NCI-H1105 treated with DMSO at 0.1 percent for 48 hours (cell line): ENCODE measurements at regions not wholly inside any gene's neighbourhood (a gene's known extent, or its start where the extent isn't known, plus 50 kb on each side); places are given as distances from the start of the nearest gene placed in this dataset.
"Not testable (repeated sequence)": the region's sequence is repeated elsewhere in the genome, so short reads cannot be mapped to it uniquely, and the experiment has no call there.

ENCODE experiments used
- DNase-seq: peaks from one replicate; lab custom pipeline; 2025; lab: John Stamatoyannopoulos, UW

DNA sequence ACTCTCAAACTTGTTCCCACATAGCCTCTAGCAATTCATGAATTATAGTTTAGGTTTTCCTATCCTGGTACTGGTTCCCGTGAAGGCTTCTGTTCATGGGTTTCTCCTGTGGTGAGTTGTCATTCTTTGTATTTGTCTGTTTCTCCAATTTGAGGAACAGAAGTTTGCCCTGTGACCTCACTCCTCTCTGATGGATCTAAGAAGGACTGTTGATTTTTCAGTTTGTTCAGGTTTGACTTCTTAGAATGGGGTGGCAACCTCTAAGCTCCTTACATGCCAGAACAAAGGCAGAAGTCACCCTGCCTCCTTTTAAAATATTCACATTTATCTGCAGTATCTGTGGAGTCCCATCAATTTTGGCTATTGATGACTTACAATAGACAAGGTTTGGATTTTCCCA, 354.0 kb downstream of the SPRY2 start:
- no peak for DNase-seq

DNA sequence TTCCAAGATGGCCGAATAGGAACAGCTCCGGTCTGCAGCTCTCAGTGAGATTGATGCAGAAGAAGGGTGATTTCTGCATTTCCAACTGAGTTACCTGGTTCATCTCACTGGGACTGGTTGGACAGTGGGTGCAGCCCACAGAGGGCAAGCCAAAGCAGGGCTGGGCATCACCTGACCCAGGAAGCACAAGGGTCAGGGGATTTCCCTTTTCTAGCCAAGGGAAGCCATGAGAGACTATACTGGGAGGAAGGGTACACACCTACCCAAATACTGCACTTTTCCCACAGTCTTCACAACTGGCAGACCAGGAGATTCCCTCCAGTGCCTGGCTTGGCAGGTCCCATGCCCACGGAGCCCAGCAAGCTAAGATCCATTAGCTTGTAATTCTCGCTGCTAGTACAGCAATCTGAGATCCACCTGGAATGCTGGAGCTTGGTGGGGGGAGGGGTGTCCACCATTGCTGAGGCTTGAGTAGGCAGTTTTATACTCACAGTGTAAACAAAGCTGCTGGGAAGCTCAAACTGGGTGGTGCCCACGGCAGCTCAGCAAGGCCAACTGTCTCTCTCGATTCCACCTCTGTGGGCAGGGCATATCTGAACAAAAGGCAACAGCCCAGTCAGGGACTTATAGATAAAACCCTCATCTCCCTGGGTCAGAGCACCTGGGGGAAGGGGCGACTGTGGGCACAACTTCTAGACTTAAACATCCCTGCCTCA, 365.8 kb downstream of the SPRY2 start:
- DNase-seq: not testable (repeated sequence)

DNA sequence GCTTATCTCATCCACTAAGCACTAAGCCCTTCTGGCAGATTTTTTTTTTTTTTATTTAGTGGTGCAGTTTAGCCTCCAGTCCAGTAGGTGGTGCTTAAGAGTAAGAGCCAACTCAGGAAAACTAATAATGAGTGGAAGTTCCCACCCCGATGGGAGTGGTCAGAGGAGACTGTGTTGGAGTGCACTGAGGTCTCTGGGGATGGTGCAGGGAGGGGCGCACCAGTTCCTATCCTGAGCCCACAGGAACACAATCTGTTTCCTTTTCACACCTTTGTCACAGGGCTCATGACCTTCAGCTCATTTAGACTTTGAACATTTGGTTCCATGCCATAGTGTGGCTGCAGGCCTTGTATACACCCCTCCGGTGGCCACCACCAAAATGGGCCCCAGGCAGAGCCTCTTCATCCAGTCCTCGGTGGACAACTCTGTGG, 367.4 kb downstream of the SPRY2 start:
- DNase-seq: no peak

DNA sequence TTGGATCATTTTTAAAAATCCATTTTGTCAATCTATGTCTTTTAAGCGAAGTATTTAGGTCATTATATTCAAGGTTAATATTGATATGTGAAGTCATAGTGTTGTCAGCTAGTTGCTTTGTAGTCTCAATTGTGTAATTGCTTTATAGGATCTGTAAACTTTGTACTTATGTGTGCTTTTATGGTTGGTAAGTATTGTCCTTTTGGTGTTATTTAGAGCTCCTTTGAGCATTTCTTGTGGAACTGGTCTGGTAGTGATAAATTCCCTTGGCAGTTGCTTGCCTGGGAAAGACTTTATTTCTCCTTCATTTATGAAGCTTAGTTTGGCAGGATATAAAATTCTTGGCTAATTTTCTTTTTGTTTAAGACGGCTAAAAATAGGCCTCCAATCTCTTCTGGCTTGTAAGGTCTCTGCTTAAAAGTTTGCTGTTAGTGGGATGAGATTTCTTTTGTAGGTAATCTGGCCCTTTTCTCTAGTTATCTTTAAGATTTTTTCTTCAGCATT, 368.8 kb downstream of the SPRY2 start:
- no peak for DNase-seq

DNA sequence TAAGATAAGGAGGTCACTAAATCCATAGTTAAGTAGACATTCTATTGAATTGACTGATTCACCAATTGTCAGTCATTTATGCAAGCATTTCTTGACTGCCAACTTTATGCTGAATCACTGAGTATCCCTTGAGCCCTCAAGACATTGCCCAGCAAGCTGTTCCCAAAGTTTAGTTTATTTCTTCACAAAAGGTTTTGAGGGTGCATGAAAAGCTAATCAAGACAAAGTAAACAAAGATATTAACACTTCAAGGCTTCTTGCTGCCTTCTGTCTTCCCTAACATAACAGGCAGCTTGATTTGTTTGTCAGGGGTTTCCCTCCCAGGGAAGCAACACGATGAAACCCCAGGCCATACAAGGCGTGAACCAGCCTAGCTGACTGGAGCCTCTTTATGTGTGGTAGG, 374.4 kb downstream of the SPRY2 start:
- DNase-seq: no peak

DNA sequence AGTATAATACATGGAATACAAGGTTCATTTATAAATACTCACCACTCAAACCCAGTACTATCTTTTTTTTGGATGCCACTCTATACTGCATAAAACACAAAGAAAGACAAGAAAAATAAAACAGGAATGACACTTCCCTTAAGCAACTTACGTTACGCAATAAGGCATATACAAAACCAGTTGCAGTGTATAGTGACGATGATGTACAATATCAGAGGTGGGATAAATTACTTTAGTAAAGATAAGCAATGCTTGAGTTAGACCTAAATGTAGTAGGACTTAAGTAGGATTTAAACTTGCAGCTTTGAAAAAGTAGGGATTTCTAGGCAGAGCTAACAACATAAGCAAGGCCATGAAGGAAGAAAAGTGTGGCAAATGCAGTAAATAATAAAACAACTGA, 374.9 kb downstream of the SPRY2 start:
- no peak for DNase-seq

DNA sequence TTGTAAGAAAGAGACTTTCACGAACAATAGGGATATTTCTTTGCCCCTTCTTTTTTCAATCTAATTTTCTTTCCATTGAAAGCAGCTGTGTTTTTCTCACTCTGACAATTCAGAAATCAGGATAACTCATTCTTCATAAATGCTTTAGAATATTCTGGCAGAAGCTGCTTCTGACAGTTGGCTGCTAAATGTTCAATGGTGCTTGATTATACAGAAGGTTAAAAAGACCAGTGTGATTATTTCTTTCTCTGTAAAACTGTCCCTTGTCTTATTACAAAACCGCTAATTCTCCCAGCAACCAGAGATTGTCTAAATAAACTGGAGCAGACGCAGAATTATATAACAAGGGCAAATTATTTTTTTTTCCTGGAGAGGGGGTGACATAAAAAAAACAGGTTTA, 394.4 kb downstream of the SPRY2 start:
- no peak for DNase-seq

DNA sequence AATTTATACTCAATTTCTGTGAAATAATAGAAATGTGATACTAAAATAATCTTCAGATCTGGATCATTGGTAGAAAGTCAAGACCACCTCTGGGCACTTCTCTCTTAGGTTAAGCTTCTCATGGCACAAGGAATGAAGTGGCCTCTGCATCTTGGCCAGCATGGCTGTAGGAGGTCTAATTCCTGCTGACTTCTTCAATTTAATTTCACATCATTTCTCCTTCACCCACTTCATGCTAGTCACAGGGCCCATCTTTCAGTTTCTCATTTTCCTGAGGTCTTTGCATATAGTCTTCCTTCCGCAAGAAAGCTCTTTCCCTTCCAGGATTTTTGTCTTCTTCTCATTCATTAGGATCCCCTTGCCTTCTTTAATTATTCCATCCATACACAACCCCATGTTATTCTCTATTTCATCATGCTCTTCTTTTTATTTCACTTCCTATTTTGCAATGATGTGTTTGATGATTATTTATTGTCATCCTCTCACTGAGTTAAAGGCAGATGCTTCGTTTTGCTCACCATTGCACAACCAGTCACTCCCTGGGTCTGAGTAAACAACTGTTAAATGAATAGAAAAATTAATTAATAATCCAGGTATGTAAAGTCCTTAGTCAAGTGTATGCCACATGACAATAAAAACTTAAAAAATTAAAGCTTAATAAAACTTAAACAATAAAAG, 397.4 kb downstream of the SPRY2 start:
- DNase-seq: no peak

DNA sequence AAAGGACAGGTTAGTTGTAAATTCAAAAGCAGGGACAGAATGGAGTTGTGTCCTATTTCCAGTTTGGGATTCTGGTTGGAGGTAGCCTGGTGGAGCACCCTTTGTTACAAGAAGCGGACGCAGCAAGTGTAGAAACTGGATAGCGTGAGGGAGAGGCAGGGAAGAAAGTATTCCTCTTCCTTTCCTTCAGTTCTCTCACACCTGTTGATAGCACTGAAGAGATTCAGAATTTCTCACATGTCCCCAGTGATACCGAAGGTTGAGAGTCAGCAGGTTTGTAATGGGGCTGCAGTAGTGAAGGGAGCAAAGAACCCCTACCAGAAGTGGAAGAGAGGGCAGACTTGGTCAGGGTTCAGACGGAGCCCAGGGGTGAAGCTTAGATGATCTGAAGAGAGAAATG, 399.2 kb downstream of the SPRY2 start:
- no peak for DNase-seq

DNA sequence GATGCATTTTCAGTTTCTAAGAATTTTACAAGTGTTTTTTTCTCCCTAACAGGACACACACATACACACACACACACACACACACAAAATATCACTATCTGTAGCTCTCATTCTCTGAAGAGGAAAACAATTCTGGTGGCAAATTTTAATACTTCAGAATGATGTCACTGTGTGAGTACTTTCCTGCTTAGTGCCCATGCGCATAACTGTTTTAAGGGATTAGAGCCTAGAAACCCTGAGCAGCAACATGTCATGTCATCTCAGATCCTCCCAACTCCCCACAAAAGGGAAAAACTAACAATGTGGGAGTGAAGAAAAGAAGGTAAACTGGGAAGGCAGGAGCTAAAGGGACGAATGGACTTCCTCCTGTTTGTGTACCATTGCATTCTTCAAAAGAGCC, 401.2 kb downstream of the SPRY2 start:
- DNase-seq: no peak

DNA sequence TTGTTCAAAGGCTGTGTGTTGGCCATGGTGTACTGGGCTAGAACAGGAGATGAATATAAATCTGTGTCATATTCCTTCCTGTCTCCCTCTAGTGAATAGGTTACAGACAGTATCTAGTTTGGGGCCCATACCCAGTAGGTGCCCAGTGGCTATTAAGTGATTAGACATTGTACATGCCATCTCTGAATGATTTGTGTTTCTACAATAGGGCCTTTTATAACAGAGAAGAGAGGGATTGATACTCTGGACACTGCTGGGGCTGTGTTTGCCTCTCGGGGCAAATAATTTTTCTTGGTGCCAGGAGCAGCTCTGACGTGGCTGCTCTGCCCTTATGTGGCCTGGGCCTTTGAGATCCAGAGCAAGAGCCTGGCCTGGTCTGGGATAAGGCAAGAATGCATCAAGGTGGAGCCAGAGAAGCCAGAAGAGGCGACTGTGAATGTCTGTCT, 403.1 kb downstream of the SPRY2 start:
- no peak for DNase-seq

DNA sequence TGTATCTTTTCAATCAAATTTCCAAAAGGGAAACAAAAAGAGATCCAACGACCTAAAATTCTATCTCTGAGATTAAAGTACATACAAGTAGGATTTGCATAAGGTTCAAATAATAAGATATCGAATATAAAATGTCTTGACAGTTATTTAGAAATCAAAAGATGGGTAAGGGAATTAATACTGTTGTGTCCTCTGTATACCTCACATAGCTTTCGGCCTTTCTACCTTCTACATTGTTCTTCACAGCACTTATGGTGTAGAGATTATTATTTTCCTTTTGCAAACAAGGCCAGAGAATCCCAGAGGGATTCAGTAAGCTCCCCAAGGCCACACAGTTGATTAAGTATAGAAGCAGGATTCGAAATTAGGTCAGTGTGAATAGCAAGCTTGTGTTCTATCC, 403.6 kb downstream of the SPRY2 start:
- no peak for DNase-seq

DNA sequence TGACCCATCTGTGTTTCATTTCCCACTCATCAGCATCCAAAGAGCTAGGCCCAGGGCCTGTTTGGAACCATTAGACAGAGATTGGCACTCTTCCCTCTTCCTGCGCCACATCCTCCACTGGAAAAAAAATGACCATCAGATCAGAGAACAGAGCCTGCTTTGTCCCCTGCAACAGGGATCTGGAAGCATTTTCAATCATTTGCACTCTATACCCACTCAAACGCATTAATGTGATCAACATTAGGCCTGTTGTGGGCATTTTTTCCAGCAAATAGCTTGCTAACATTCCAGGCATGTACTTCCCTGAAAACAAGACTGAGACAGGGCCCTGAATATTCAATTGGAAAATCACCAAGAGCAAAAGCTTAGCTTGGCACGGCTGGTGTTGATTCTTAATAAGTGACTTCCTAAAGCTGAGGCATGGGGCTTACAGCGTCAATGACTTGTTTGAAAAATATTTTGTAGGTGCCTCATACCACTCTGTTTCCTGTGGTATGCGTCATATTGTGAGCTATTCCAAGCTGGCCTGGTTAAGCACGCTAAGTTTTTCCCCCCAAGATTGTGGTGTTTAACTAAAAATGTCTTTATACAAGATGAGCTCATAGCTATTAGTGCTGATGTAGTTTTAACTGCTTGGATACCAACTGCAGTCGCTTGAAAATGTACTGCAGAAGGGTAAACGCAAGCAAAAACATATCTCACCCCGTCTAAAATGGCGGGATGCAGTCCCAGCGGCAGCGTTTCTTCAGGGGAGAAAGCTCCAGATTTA, 404.4 kb downstream of the SPRY2 start:
- no peak for DNase-seq

DNA sequence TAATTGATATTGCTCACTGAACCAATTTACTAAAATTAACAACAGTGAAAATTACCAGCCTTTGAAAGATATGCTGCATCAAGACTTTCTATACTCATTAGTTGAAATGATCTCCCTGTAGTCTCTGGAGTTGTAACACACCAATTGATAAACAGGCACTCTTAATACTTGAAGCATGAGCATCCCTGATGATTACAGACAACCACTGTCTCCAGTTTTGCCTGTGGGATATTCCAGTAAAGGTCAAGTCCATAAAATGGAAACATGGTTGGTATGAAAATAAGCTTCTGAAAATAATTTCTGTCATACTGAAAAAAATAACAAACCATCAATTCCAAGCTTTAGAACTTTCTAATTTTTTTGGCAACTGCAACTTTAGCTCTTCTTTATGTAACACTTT, 405.8 kb downstream of the SPRY2 start:
- DNase-seq: no peak

DNA sequence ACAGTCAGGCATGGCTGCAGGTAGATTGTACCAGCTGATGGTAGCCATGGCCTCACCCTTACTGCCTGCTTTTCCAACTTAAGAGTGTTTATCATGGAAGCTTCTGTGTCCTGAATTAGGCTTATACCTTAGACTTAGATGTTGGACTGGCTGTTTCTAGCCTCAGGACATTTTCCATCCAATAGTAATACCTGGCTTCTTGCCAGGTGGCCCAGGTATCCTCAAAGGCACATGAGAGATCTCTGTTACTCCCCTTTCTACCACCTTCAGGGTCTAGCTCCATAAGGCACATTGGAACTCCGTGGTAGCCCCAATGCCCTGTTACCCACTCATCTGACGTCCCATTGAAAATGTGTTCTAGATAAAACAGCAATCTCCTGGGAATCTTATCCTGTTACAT, 407.5 kb downstream of the SPRY2 start:
- DNase-seq: no peak

DNA sequence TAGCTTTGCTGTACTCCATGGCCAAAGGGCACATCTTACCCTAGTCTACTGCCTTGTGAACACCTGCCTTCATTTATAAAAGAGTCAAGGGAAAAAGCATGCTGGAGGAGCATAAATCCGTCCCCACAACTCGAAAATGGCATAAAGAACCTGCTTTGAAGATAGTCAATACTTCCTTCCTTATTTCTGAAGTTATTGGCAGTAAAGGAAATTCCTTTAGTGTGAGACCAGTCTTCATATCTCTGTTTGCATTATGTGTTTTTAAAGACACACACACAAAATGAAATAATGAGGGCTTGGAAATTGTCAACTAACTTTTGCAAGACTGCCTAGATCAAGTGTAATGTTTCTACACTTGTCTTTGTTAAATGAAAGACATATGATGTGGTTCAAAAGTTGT, 408.4 kb downstream of the SPRY2 start:
- no peak for DNase-seq

DNA sequence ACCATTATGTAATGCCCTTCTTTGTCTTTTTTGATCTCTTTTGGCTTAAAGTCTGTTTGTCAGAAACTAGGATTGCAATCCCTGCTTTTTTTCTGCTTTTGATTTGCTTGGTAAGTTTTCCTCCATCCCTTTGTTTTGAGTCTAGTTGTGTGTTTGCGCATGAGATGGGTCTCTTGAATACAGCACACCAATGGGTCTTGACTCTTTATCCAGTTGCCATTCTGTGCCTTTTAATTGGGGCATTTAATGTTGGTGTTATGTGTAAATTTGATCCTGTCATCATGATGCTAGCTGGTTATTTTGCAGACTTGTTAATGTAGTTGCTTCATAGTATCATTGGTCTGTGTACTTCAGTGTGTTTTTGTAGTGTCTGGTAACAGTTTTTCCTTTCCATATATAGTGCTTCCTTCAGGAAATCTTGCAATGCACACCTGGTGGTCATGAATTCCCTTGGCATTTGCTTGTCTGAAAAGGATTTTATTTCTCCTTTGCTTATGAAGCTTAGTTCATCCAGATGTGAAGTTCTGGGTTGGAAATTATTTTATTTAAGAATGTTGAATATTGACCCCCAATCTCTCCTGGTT, 416.9 kb downstream of the SPRY2 start:
- DNase-seq: not testable (repeated sequence)

DNA sequence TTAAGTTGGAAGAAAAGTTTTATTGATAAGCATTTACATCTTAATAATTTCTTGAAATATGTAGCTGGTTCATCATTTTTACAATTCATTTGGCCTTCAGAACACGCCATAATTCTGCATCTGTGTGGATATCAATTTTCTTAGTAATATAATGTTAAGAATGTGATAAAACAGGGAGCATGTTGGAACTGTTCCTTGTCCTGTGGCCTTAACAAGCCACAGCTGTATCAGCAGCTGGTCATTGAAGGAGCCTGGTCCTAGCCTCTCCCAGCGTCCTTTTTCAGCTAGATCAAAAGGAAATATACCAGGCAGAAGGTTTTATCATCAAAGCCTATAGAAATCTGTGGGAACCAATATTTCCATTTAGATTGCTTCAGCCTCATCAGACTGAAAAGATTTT, 421.8 kb downstream of the SPRY2 start:
- no peak for DNase-seq

DNA sequence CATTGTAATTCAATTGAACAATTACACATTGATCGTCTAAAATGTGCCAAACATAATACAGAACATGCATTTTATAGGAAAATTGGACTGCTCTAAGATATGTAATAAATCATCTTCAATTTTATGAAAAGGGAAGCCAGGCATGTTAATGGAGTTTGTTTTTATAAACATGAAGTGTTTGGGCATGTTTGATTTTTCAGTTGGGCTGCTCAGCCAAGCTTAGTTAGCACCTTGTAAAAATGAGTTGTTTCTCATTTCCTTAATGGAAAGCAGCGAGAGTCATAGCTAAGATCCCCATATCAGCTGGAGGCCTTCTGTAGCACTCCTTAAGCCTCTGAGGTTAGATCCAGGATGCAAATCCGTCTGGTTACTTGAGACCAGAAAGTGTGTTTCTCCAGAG, 422.3 kb downstream of the SPRY2 start:
- peak; percentile 41 for DNase-seq

DNA sequence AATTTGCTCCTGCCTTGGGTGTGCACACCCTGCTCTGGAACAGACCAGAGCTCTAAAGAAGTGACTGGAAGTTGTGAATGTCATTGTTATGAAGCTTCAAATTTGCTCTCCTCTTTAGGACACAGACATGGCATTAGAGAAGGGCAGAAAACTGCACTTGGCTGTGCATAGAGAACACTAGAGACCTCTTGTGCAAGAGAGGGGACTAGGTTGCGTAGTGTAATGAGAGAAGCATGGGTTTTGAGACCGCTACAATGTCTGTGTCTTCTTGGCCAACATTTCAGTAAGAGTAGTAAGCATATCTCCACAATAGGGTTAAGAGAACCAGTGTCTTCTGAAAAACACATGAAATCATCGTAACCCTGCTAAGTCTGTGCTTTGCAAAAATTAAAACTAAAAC, 423.3 kb downstream of the SPRY2 start:
- DNase-seq: no peak

DNA sequence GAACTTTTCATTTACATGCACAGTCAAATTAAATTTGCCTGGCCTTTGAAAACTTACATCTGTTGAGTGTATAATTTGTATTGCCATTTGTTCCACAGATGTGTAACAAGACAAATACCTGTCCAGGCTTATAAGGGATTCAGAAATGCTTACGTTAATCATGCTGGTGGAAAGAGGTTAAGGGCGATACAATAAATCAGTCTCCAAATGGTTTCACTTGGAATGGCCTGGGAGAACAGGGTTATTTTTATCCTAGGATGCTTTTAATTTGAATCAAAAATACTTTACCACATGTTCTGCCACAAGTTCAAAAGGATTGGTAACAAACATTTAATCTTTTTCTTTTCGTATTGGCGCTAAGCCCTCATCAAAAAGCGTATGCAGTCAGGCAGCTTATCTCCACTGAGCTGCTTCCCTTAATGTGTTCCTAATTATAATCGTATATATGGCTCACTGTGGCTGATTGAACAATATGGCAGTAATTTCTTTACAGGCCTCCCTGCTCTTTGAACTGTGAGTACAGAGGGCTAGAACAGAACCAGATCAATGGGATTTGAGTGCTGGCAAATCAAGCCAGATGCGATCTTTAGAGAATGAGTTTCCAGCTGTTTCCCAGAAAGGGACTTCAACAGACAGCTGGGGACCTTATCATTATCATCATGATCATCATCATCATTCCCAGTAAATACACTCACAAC, 425.7 kb downstream of the SPRY2 start:
- DNase-seq: no peak
